K562 (cell line): ENCODE measurements at regions not wholly inside any gene's neighbourhood (a gene's known extent, or its start where the extent isn't known, plus 50 kb on each side); places are given as distances from the start of the nearest gene placed in this dataset.

Experiments used
- CBFB ChIP-seq: sonication (generic); formaldehyde crosslinking; IDR thresholded peaks from 2 replicates; pipeline ENCODE4 v1.4.0; 2020; ENCODE audit warnings: mild to moderate bottlenecking, missing genetic modification reagents
- GTF2E2 ChIP-seq: fragments of 200-800 bp; sonication (Bioruptor generic); IDR thresholded peaks from 2 replicates; pipeline ENCODE4 v1.6.1; 2016; ENCODE audit warnings: missing genetic modification characterization, missing compliant biosample characterization
- HEY1 ChIP-seq: fragments of 250-450 bp; sonication (Bioruptor Pico); IDR thresholded peaks from 2 replicates; pipeline ENCODE4 v1.5.0; 2020; ENCODE audit warnings: mild to moderate bottlenecking, moderate library complexity, borderline replicate concordance
- MCM2 ChIP-seq: fragments of 450-650 bp; IDR thresholded peaks from 2 replicates; pipeline ENCODE4 v1.6.1; 2017; ENCODE audit warnings: low read depth, mild to moderate bottlenecking
- POLR2B ChIP-seq: fragments of 450-650 bp; IDR thresholded peaks from 2 replicates; pipeline ENCODE4 v1.6.1; 2018; ENCODE audit warnings: low read depth; ENCODE audit not compliant: partially characterized antibody
- PTRF ChIP-seq: fragments of 450-650 bp; IDR thresholded peaks from 2 replicates; pipeline ENCODE4 v1.6.1; 2016; ENCODE audit warnings: mild to moderate bottlenecking, missing genetic modification characterization, missing compliant biosample characterization
- TAF1 ChIP-seq: IDR thresholded peaks from 2 replicates; pipeline ENCODE4 v1.6.1; 2011; ENCODE audit warnings: mild to moderate bottlenecking, low read length, moderate library complexity; ENCODE audit not compliant: insufficient read depth, control insufficient read depth, severe bottlenecking; ENCODE audit errors: extremely low read depth
- TBP ChIP-seq: optimal IDR thresholded peaks from 2 replicates; pipeline ENCODE3; 2011; ENCODE audit warnings: low read depth, low read length, improper control_type of control experiment
- TCF3 ChIP-seq: sonication (generic); formaldehyde crosslinking; IDR thresholded peaks from 2 replicates; pipeline ENCODE4 v1.4.0; 2020; ENCODE audit warnings: mild to moderate bottlenecking, missing genetic modification reagents
- TEAD2 ChIP-seq: fragments of 450-650 bp; IDR thresholded peaks from 2 replicates; pipeline ENCODE4 v1.6.1; 2016; ENCODE audit warnings: missing genetic modification characterization, control low read depth, missing compliant biosample characterization
- TGIF2 ChIP-seq: sonication (generic); formaldehyde crosslinking; IDR thresholded peaks from 2 replicates; pipeline ENCODE4 v1.8.1; 2022; ENCODE audit warnings: mild to moderate bottlenecking, missing genetic modification reagents, moderate library complexity
- XRCC4 ChIP-seq: IDR thresholded peaks from one replicate; pipeline ENCODE4 v1.6.1; 2011; ENCODE audit not compliant: insufficient read depth, insufficient read length; ENCODE audit errors: extremely low read depth
- ZKSCAN1 ChIP-seq: fragments of 150-350 bp; IDR thresholded peaks from 2 replicates; pipeline ENCODE4 v1.6.1; 2016; ENCODE audit warnings: low read depth, low read length
- ZNF184 ChIP-seq: sonication (generic); formaldehyde crosslinking; IDR thresholded peaks from 2 replicates; pipeline ENCODE4 v1.5.0; 2020; ENCODE audit warnings: missing genetic modification reagents
- ZNF3 ChIP-seq: fragments of 250-450 bp; sonication (Bioruptor Pico); IDR thresholded peaks from 2 replicates; pipeline ENCODE4 v1.5.0; 2021; ENCODE audit warnings: mild to moderate bottlenecking, moderate library complexity
- ZNF311 ChIP-seq: fragments of 250-450 bp; sonication (Bioruptor Pico); IDR thresholded peaks from 2 replicates; pipeline ENCODE4 v1.4.0; 2020; ENCODE audit warnings: mild to moderate bottlenecking, moderate library complexity
- ZNF589 ChIP-seq: fragments of 200-800 bp; sonication (Bioruptor generic); IDR thresholded peaks from 2 replicates; pipeline ENCODE4 v1.6.1; 2016; ENCODE audit warnings: low read depth, missing genetic modification characterization, missing compliant biosample characterization
- ZNF77 ChIP-seq: fragments of 250-450 bp; sonication (Bioruptor Pico); IDR thresholded peaks from 2 replicates; pipeline ENCODE4 v1.5.0; 2020
- ZNF780A ChIP-seq: fragments of 250-450 bp; sonication (Bioruptor Pico); IDR thresholded peaks from 2 replicates; pipeline ENCODE4 v1.5.0; 2021; ENCODE audit warnings: mild to moderate bottlenecking
- TF ChIP-seq, protein P1 (sequence below): fragments of 250-450 bp; sonication (Bioruptor Pico); IDR thresholded peaks from 2 replicates; pipeline ENCODE4 v1.8.0; 2021; ENCODE audit warnings: moderate library complexity, mild to moderate bottlenecking, inconsistent platforms
- TF ChIP-seq, protein P2 (sequence below): IDR thresholded peaks from 3 replicates; pipeline ENCODE4 v1.6.1; 2011; ENCODE audit warnings: borderline replicate concordance, mild to moderate bottlenecking, moderate library complexity; ENCODE audit not compliant: insufficient read length; ENCODE audit errors: extremely low read depth
- TF ChIP-seq, protein P3 (sequence below), 2 experiments: fragments of 450-650 bp; conservative IDR thresholded peaks; 2 replicates each; pipeline ENCODE4 v1.6.1; 2017; ENCODE audit warnings: mild to moderate bottlenecking in 2 of 2, moderate library complexity in 2 of 2

- TF ChIP-seq TCF3 (no peak), CBFB (no peak), TEAD2 (tag) (peak; percentile 56; the same call in 1 of the 2 replicates), ZNF780A (CRISPR knock-in tag) (no peak), POLR2B (no peak), ZNF589 (CRISPR knock-in tag) (peak; percentile 97), MCM2 (no peak), PTRF (peak; percentile 73), TAF1 (no peak), HEY1 (CRISPR knock-in tag) (no peak), ZNF184 (CRISPR knock-in tag) (no peak), TGIF2 (CRISPR knock-in tag) (no peak), GTF2E2 (tag) (peak; percentile 62; the same call in 1 of the 2 replicates), TBP (peak; percentile 94), ZNF77 (CRISPR knock-in tag) (no peak), ZNF311 (CRISPR knock-in tag) (peak; percentile 64), XRCC4 (no peak), ZNF3 (no peak), ZKSCAN1 (no peak)
- TF ChIP-seq, protein P1, sequence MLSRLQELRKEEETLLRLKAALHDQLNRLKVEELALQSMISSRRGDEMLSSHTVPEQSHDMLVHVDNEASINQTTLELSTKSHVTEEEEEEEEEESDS: no peak
- TF ChIP-seq, protein P2, sequence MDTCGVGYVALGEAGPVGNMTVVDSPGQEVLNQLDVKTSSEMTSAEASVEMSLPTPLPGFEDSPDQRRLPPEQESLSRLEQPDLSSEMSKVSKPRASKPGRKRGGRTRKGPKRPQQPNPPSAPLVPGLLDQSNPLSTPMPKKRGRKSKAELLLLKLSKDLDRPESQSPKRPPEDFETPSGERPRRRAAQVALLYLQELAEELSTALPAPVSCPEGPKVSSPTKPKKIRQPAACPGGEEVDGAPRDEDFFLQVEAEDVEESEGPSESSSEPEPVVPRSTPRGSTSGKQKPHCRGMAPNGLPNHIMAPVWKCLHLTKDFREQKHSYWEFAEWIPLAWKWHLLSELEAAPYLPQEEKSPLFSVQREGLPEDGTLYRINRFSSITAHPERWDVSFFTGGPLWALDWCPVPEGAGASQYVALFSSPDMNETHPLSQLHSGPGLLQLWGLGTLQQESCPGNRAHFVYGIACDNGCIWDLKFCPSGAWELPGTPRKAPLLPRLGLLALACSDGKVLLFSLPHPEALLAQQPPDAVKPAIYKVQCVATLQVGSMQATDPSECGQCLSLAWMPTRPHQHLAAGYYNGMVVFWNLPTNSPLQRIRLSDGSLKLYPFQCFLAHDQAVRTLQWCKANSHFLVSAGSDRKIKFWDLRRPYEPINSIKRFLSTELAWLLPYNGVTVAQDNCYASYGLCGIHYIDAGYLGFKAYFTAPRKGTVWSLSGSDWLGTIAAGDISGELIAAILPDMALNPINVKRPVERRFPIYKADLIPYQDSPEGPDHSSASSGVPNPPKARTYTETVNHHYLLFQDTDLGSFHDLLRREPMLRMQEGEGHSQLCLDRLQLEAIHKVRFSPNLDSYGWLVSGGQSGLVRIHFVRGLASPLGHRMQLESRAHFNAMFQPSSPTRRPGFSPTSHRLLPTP: peak; percentile 30
- TF ChIP-seq, protein P3, sequence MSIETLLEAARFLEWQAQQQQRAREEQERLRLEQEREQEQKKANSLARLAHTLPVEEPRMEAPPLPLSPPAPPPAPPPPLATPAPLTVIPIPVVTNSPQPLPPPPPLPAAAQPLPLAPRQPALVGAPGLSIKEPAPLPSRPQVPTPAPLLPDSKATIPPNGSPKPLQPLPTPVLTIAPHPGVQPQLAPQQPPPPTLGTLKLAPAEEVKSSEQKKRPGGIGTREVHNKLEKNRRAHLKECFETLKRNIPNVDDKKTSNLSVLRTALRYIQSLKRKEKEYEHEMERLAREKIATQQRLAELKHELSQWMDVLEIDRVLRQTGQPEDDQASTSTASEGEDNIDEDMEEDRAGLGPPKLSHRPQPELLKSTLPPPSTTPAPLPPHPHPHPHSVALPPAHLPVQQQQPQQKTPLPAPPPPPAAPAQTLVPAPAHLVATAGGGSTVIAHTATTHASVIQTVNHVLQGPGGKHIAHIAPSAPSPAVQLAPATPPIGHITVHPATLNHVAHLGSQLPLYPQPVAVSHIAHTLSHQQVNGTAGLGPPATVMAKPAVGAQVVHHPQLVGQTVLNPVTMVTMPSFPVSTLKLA (conservative IDR thresholded peaks at IDR 0.05): no peak
These were observed 99.0 kb upstream of the LIPC start (continued) for GRCh38 chr15:58332676-58333400.
